Erythroblast (primary cell): ENCODE measurements at regions not wholly inside any gene's neighbourhood (a gene's known extent, or its start where the extent isn't known, plus 50 kb on each side); places are given as distances from the start of the nearest gene placed in this dataset.

Experiments used
- GATA1 ChIP-seq: IDR thresholded peaks from 2 replicates; pipeline ENCODE4 v1.6.1; 2011; ENCODE audit warnings: low read depth, mild to moderate bottlenecking, control low read depth, low read length, moderate library complexity
- POLR2A ChIP-seq: IDR thresholded peaks from 2 replicates; pipeline ENCODE4 v1.6.1; 2011; ENCODE audit warnings: mild to moderate bottlenecking, low read length

GRCh38 chr10:60508831-60509230, 119.2 kb upstream of the ANK3 start:
- TF ChIP-seq GATA1 (no peak), POLR2A (no peak)
